Vagina (tissue), 2 donors: ENCODE measurements at regions not wholly inside any gene's neighbourhood (a gene's known extent, or its start where the extent isn't known, plus 50 kb on each side); places are given as distances from the start of the nearest gene placed in this dataset.

Experiments used
- CTCF ChIP-seq, 3 experiments: fragments of 450-650 bp in 2 of 3; fragments of 200-600 bp in 1 of 3; sonication (generic) in 1 of 3; IDR thresholded peaks; one replicate each; pipeline ENCODE4 v1.5.1; 2017 to 2019; ENCODE audit warnings: antibody characterized with exemption in 3 of 3, mild to moderate bottlenecking in 2 of 3, moderate library complexity in 2 of 3
- POLR2A ChIP-seq, 2 donors: fragments of 450-650 bp; IDR thresholded peaks; one replicate each; pipeline ENCODE4 v1.6.1; 2017; ENCODE audit warnings: antibody characterized with exemption in 2 of 2, mild to moderate bottlenecking in 2 of 2, moderate library complexity in 2 of 2
- POLR2AphosphoS5 ChIP-seq, 2 donors: sonication (generic); formaldehyde crosslinking; IDR thresholded peaks; one replicate each; pipeline ENCODE4 v1.9.0; 2017; ENCODE audit warnings: antibody characterized with exemption in 2 of 2, mild to moderate bottlenecking in 2 of 2, low read depth in 1 of 2; ENCODE audit not compliant: insufficient read depth in 1 of 2

GRCh38 chr15:94631608-94632007 is 400.2 kb downstream of the MCTP2 start:
- no peak for TF ChIP-seq POLR2A (IDR thresholded peaks at IDR 0.05)
- TF ChIP-seq CTCF (IDR thresholded peaks at IDR 0.05): no peak
- no peak for TF ChIP-seq POLR2AphosphoS5 (IDR thresholded peaks at IDR 0.05; ENCODE audit: insufficient read depth in 1 of 2, low read depth in 1 of 2)
